HL-60 (cell line): ENCODE measurements at regions not wholly inside any gene's neighbourhood (a gene's known extent, or its start where the extent isn't known, plus 50 kb on each side); places are given as distances from the start of the nearest gene placed in this dataset.

Source experiments
- DNase-seq, 2 experiments: peaks; one replicate each; pipeline ENCODE4 v3.0.0-alpha.2; 2010 to 2020; ENCODE audit warnings: low read depth in 1 of 2, low spot score in 1 of 2
- H3K27ac ChIP-seq: fragments of 250-450 bp; sonication (Bioruptor Pico); replicated peaks from 2 replicates; pipeline ENCODE4 v1.5.1; 2020; ENCODE audit warnings: mild to moderate bottlenecking, moderate library complexity
- H3K27me3 ChIP-seq: fragments of 250-450 bp; sonication (Bioruptor Pico); 2 replicates; pipeline ENCODE4 v1.5.1; 2021; ENCODE audit warnings: mild to moderate bottlenecking, moderate library complexity; ENCODE audit not compliant: insufficient read depth, poor library complexity, severe bottlenecking
- H3K4me3 ChIP-seq: replicated peaks from 2 replicates; pipeline ENCODE4 v1.5.1; 2011; ENCODE audit warnings: mild to moderate bottlenecking, control low read depth, low read length; ENCODE audit not compliant: insufficient read depth
- CTCF ChIP-seq: IDR thresholded peaks from one replicate; pipeline ENCODE4 v1.5.1; 2011; ENCODE audit warnings: low read length, control low read depth, inconsistent platforms; ENCODE audit not compliant: insufficient read depth
- GABPA ChIP-seq: IDR thresholded peaks from 2 replicates; pipeline ENCODE4 v1.6.1; 2012; ENCODE audit warnings: low read depth
- POLR2AphosphoS5 ChIP-seq: IDR thresholded peaks from 2 replicates; pipeline ENCODE4 v1.6.1; 2012; ENCODE audit warnings: low read depth
- REST ChIP-seq: IDR thresholded peaks from 2 replicates; pipeline ENCODE4 v1.6.1; 2012; ENCODE audit warnings: low read depth; ENCODE audit not compliant: insufficient replicate concordance
- SPI1 ChIP-seq: IDR thresholded peaks from 2 replicates; pipeline ENCODE4 v1.6.1; 2012; ENCODE audit warnings: low read depth, mild to moderate bottlenecking, borderline replicate concordance

GRCh38 chr5:3322642-3323041 lies 273.0 kb upstream of the IRX1 start:
- DNase-seq, result no peak
- H3K27me3 ChIP-seq, result no peaks in the 10 kb centered on the region
- H3K4me3 ChIP-seq, result no peak overlapping the region

GRCh38 chr5:3321923-3322322 lies 273.7 kb upstream of the IRX1 start:
- DNase-seq, result no peak
- Histone ChIP-seq H3K27me3 (no peaks in the 10 kb centered on the region), H3K27ac (no peak overlapping the region), H3K4me3 (no peak overlapping the region)
- TF ChIP-seq POLR2AphosphoS5, result no peak
- no peak for TF ChIP-seq SPI1
- no peak for TF ChIP-seq CTCF
- no peak for TF ChIP-seq REST

More at GRCh38 chr5:3322642-3323041, 273.0 kb upstream of the IRX1 start:
- no peak overlapping the region for H3K27ac ChIP-seq
- TF ChIP-seq SPI1 (no peak), CTCF (no peak), POLR2AphosphoS5 (no peak), GABPA (no peak), REST (no peak)

GRCh38 chr5:3321119-3321760 lies 274.4 kb upstream of the IRX1 start:
- Histone ChIP-seq H3K27me3 (no peaks in the 10 kb centered on the region), H3K27ac (no peak overlapping the region), H3K4me3 (no peak overlapping the region)
- TF ChIP-seq POLR2AphosphoS5, result no peak
- TF ChIP-seq SPI1, result no peak
- no peak for TF ChIP-seq CTCF
- TF ChIP-seq REST, result no peak
- no peak for TF ChIP-seq GABPA
- DNase-seq, result no peak
